ENCODE measurements at regions not wholly inside any gene's neighbourhood (a gene's known extent, or its start where the extent isn't known, plus 50 kb on each side); places are given as distances from the start of the nearest gene placed in this dataset.

GRCh38 chr2:128458505-128458904, 139.8 kb upstream of the HS6ST1 start:
- TF ChIP-seq CTCF (optimal IDR thresholded peaks at IDR 0.05 in 1 of 3, IDR thresholded peaks at IDR 0.05 in 1 of 3, conservative IDR thresholded peaks at IDR 0.05 in 1 of 3; ENCODE audit: extremely low read depth in 1 of 3, insufficient read depth in 2 of 3, low read length in 3 of 3): no peak
- TF ChIP-seq EZH2 (IDR thresholded peaks at IDR 0.05; ENCODE audit: low read length): no peak
